ENCODE measurements at regions not wholly inside any gene's neighbourhood (a gene's known extent, or its start where the extent isn't known, plus 50 kb on each side); places are given as distances from the start of the nearest gene placed in this dataset.

GRCh38 chr6:22906091-22906549, 336.8 kb downstream of the HDGFL1 start:
- Histone ChIP-seq H3K27me3 (no peaks in the 10 kb centered on the region), H3K9me3 (no peaks in the 10 kb centered on the region), H3K4me1 (no peaks in the 10 kb centered on the region), H3K27ac (no peak overlapping the region), H3K4me3 (no peak overlapping the region), H3K36me3 (no peaks in the 10 kb centered on the region)
- intact Hi-C loops (cut with DNase I), result no loop called here
- peak; percentile 91 for ATAC-seq
- DNase-seq, result no peak
- peak; percentile 32 for TF ChIP-seq CTCF (IDR thresholded peaks at IDR 0.05)

- Histone ChIP-seq H3K27me3 (no peaks in the 10 kb centered on the region), H3K27ac (no peak overlapping the region), H3K9me3 (no peaks in the 10 kb centered on the region), H3K36me3 (no peaks in the 10 kb centered on the region), H3K4me3 (no peak overlapping the region), H3K4me1 (no peaks in the 10 kb centered on the region)
- no peak for TF ChIP-seq CTCF (IDR thresholded peaks at IDR 0.05)
- intact Hi-C loops (cut with DNase I), result no loop called here
- ATAC-seq (no peak), DNase-seq (no peak)
Observed at GRCh38 chr6:22907085-22907484, 337.7 kb downstream of the HDGFL1 start.

- Histone ChIP-seq H3K9me3 (no peaks in the 10 kb centered on the region), H3K4me3 (no peak overlapping the region), H3K36me3 (no peaks in the 10 kb centered on the region), H3K27ac (no peak overlapping the region), H3K4me1 (no peaks in the 10 kb centered on the region), H3K27me3 (no peaks in the 10 kb centered on the region)
- no peak for TF ChIP-seq CTCF (IDR thresholded peaks at IDR 0.05)
- ATAC-seq (no peak), DNase-seq (no peak)
- intact Hi-C loops (cut with DNase I), result no loop called here
Observed at GRCh38 chr6:22910370-22910769, 341.0 kb downstream of the HDGFL1 start.

GRCh38 chr6:22913612-22914011, 344.2 kb downstream of the HDGFL1 start:
- H3K27me3 ChIP-seq, result no peaks in the 10 kb centered on the region
- no peak overlapping the region for H3K4me3 ChIP-seq
- no peak overlapping the region for H3K27ac ChIP-seq
- DNase-seq, result no peak
- no peak for TF ChIP-seq CTCF (IDR thresholded peaks at IDR 0.05)
- no peaks in the 10 kb centered on the region for H3K9me3 ChIP-seq
- intact Hi-C loops (cut with DNase I), result no loop called here
- ATAC-seq, result no peak
- H3K36me3 ChIP-seq, result no peaks in the 10 kb centered on the region
- no peaks in the 10 kb centered on the region for H3K4me1 ChIP-seq

GRCh38 chr6:22917344-22917743, 348.0 kb downstream of the HDGFL1 start:
- Histone ChIP-seq H3K27me3 (no peaks in the 10 kb centered on the region), H3K9me3 (no peaks in the 10 kb centered on the region), H3K4me1 (no peaks in the 10 kb centered on the region), H3K27ac (no peak overlapping the region), H3K4me3 (no peak overlapping the region), H3K36me3 (no peaks in the 10 kb centered on the region)
- TF ChIP-seq CTCF (IDR thresholded peaks at IDR 0.05), result no peak
- intact Hi-C loops (cut with DNase I), result no loop called here
- ATAC-seq (no peak), DNase-seq (no peak)

- no peaks in the 10 kb centered on the region for H3K27me3 ChIP-seq
- H3K4me1 ChIP-seq, result no peaks in the 10 kb centered on the region
- no peak for DNase-seq
- no peak for ATAC-seq
- no peak overlapping the region for H3K4me3 ChIP-seq
- intact Hi-C loops (cut with DNase I), result no loop called here
- no peaks in the 10 kb centered on the region for H3K9me3 ChIP-seq
- H3K36me3 ChIP-seq, result no peaks in the 10 kb centered on the region
- TF ChIP-seq CTCF (IDR thresholded peaks at IDR 0.05), result no peak
- H3K27ac ChIP-seq, result no peak overlapping the region
Observed at GRCh38 chr6:22921828-22922227, 352.5 kb downstream of the HDGFL1 start.
